Fibroblast of the conjunctiva (primary cell): ENCODE measurements at regions not wholly inside any gene's neighbourhood (a gene's known extent, or its start where the extent isn't known, plus 50 kb on each side); places are given as distances from the start of the nearest gene placed in this dataset.

ENCODE experiments used
- DNase-seq: peaks from one replicate; pipeline ENCODE4 v3.0.0-alpha.2; 2010; ENCODE audit warnings: low read depth

DNA sequence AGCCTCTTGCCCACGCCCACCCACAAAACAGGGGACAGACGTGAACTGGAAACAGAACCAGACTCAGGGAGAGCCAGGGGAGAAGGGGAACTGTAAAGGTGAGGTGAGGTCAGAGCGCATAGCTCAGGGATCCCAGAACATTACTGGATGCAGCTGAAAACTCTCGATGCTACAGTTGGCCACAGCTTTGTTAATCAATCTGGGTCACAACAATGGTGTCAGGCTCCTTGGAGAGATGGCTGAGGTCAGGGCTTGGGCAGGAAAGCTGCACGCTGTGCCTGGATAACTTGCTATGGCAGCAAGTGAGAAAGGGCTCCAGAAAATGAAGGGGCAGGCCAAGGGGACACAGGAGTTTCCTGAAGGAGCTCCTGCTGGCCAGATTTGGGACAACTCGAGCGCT, 263.3 kb downstream of the TFCP2L1 start:
- DNase-seq, result no peak

DNA sequence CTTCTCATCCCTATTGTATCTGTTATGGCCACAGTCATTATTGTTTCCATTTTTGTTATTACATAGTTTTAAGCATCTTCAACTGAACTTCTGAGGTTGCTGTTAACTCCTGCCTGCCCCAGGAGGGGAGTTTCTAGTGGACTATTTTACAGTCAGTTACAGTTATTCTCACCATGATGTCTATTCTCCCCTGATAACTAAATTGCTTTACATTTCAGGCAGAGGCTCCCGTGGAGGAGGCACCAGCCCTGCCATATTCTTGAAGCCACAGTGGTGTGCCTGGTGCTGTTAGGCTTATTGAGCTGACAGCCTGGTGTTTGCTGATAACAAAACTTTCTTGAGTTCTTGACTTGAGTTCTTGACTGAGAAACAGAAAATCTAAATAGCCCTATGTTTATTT, 256.4 kb downstream of the TFCP2L1 start:
- DNase-seq, result no peak

GRCh38 chr2:121030523-121030922, 254.5 kb downstream of the TFCP2L1 start:
- no peak for DNase-seq

DNA sequence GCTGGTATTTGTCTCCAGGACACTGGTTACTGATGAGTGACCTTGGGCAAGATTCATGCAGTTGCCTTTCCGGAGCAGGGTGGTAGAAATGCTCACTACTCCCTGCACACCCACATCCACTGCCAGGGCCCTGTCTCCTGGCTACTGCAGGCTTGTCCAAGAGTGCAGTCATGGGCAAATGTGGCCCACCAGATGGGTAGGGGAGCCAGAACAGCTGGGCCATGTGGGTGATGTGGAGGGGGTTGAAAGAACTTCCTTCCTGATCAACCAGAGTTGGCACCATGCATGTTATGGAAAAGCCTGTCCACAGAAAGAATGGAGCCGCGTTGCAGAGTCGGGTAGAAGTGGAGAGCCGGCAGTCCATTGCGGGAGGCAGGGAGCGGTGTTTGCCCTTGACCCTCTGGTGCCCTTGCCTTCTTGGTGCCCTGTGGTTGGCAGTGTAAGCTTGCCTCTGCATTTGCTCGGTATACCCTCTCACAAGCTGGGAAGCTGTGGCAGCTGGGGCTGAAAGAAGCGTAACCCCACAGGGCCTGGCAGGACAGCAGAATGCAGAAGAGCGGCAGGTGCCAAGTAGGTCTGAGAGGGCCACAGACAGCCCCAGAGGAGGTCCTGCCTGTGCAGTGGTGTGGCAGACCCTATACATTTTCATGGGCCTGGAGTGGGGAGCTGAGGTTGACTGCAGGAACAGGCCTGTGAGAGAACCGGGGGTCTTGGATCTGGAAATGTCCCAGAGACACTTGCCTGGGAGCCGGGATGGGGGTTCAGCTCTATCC, 253.2 kb downstream of the TFCP2L1 start:
- no peak for DNase-seq

- no peak for DNase-seq
These were observed 251.5 kb downstream of the TFCP2L1 start for GRCh38 chr2:121033461-121033996.

- DNase-seq, result no peak
These were observed 250.5 kb downstream of the TFCP2L1 start for GRCh38 chr2:121034551-121034950.

DNA sequence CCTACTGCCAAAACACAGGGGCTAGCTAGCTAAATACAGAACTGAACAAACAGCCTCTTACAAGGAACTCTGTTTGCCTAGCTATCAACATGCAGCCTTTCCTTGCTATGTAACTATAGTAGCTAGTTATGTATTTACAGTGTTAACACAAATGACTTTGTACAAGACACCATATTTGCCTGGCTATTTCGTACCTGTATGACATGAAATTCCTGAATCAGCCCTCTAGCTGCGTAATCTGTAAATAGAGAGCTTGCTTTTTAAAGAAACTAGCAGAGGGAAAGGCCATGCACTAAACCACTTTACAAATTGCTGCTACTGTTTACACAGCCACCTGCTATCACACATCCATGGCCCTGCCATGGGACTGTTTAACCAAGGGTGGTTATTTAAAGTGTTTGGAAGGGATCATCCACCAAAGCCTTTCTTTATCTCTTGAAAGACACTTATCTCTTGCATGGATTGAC, 248.7 kb downstream of the TFCP2L1 start:
- DNase-seq, result no peak

DNA sequence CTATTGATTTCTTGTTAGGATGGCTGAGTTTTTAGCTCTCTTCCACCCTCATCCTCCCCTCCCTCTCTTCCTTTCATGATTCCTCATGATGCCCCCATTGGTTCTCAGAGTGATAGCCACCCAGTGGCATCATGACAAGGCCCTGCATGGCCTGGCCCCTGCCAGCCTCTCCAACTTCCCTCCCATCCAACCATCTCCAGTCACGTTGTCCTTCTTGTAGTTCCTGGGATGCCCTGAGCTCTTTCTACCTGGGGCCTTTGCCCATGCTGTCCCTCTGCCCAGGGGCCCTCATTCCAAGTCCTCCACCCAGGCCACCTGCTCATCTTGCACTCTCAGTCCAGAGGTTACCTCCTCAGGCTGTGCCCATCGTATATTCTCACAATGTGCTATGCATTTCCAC, 247.5 kb downstream of the TFCP2L1 start:
- no peak for DNase-seq

DNA sequence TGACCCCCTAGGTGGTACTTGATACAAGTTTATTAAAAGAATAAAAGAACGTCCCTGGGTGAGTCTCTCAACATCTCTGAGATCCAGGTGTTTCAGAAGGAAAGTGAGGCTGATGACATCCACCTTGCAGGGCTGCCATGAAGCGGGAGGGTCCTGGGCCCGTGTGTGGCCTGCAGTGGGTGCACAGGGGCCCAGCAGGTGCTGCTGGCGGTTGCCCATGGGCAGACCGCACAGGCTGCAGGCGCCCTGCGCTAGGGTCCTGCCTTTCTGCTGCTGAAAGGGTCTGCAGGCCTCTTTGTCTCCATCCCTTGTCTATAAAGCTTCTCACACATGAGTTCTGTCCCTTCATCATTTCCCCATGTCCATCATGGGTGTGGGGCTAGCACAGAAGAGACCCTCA, 247.0 kb downstream of the TFCP2L1 start:
- DNase-seq, result no peak

- DNase-seq, result no peak
These were observed 246.6 kb downstream of the TFCP2L1 start for GRCh38 chr2:121038431-121038830.

GRCh38 chr2:121038891-121039616, 245.9 kb downstream of the TFCP2L1 start:
- no peak for DNase-seq

- no peak for DNase-seq
These were observed 245.3 kb downstream of the TFCP2L1 start for GRCh38 chr2:121039679-121040078.

DNA sequence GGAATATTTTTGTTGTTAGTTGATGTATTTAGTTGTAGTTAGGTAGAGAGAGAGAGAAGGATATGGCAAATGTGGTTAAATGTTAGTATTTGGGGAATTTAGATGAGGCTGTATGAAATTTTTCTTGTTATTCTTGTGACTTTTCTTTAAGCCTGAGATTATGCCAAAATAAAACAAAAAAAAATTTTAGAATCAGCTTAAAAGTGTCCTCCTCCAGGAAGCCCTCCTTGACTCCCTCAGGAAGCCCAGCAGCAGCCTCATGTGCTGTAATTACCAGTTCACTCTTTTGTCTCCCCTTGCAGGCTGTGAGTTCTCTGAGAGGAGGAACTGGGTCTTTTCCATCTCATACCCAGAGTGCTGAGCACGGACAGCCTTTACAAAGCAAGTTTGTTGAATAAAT, 243.5 kb downstream of the TFCP2L1 start:
- no peak for DNase-seq

GRCh38 chr2:121043061-121043826, 241.8 kb downstream of the TFCP2L1 start:
- no peak for DNase-seq

DNA sequence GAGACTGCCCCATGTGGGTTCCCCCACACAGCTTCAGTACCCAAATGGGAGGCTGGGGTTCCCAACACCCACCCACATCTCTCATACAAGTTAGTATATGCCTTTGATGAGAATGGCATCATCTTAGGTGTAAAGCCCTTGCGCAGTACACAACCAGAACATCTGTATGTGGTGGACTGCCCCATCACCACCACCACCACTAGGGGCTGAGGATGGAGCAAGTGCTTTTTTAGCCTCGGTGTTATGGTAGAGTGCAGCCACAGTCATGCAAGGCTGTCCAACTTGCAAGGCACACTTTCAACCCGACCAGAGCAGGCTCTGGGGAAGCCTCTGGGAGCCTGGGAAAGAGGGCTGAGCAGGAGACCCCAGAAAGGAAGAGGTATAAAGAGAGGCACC, 241.2 kb downstream of the TFCP2L1 start:
- no peak for DNase-seq

DNA sequence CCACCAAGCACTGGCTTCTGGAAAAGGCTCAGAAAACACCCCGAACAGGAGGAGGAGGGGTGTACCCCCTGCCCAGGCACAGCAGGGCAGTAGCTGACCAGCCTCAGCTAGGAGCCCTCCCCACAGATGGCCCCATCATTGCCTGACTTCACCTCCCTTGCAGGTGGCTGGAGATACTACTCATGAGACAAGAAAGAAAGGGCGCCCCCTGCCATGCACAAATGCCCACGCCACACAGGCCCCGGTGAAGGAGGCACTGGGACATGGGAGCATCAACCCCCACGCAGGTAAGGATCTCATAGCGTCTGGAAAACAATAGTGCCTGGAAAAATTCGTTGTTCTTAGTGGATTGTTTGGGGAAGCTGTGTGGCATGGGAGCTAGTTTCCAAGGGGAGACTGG, 240.6 kb downstream of the TFCP2L1 start:
- no peak for DNase-seq

DNA sequence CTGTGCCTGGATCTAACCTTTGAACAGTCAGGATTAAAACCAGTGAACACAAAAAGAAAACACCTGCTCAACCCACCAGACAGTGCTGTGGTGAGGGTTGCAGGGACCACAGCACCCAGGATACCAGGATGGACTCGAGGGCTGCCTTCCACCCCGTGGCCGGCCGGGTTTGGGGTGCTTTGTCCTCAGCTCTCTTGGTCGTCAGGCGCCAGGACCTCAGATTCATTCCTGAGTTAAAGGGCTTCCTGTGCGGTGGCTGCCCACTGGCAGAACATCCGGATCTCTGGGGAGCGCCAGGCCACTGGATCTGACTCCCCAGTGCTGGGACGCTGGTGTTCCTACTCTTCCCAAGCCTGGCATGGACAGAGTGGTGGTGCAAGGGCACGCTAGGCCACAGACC, 239.8 kb downstream of the TFCP2L1 start:
- DNase-seq, result no peak

GRCh38 chr2:121046335-121046734, 238.7 kb downstream of the TFCP2L1 start:
- DNase-seq, result no peak

- no peak for DNase-seq
These were observed 237.6 kb downstream of the TFCP2L1 start for GRCh38 chr2:121047383-121047782.

DNA sequence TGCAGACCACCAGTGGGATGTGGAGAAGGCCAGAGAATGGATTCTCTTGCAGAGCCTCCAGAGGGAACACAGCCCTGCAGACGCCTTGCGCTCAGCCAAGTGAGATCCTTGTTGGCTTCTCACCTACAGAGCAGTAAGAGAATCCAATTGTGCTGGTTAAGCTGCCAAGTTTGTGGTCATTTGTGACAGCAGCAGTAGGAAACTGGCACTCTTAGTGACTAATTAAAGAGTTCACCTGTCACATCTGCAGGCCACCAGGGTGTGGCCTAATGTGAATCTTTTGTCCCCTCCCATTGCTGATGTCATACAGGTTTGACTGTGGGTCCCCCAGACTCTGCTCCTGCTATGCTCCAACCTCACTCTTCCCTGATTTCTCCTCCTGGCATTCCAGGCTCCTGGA, 235.9 kb downstream of the TFCP2L1 start:
- DNase-seq, result no peak

GRCh38 chr2:121049950-121050585, 234.9 kb downstream of the TFCP2L1 start:
- no peak for DNase-seq

DNA sequence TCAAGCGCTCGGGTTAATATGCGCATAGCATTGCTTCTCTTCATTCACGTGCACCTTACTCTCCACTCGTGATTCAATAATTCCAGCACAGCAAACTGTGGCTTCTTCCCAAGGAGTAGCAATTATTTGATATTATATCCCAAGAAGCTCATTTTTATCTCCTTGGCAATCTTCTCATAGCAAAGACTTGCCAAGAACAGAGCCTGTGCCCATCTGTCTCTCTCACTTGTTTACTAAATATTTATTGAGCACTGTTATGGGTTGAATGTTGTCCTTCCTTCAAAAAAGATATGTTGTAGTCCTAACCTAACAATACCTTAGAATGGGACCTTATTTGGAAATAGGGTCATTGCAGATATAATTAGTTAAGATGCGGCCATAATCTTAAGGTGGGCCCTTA, 233.7 kb downstream of the TFCP2L1 start:
- DNase-seq, result no peak
